Peyer's patch (tissue), 4 donors: ENCODE measurements at regions not wholly inside any gene's neighbourhood (a gene's known extent, or its start where the extent isn't known, plus 50 kb on each side); places are given as distances from the start of the nearest gene placed in this dataset.

ENCODE experiments used
- DNase-seq, 3 donors: peaks; one replicate each; pipeline ENCODE4 v3.0.0-alpha.2; 2017 to 2019
- H3K27ac ChIP-seq, 4 donors: fragments of 200-600 bp; sonication (generic); one replicate each; pipeline ENCODE4 v1.5.1; 2016 to 2019
- H3K27me3 ChIP-seq, 2 donors: fragments of 200-600 bp; sonication (generic); one replicate each; pipeline ENCODE4 v1.5.1; 2019
- H3K36me3 ChIP-seq, 3 donors: fragments of 200-600 bp; sonication (generic); one replicate each; pipeline ENCODE4 v1.5.1; 2016 to 2019
- H3K4me1 ChIP-seq, 4 donors: fragments of 200-600 bp; sonication (generic); one replicate each; pipeline ENCODE4 v1.5.1; 2016 to 2019
- H3K4me3 ChIP-seq, 4 donors: fragments of 200-600 bp; sonication (generic); 1 replicate in 3 of 4; 2 replicates in 1 of 4; pipeline ENCODE4 v1.5.1; 2016 to 2019; ENCODE audit warnings: mild to moderate bottlenecking in 1 of 4
- H3K9me3 ChIP-seq, 4 donors: fragments of 200-600 bp; sonication (generic); one replicate each; pipeline ENCODE4 v1.5.1; 2016 to 2019; ENCODE audit warnings: mild to moderate bottlenecking in 1 of 4
- POLR2A ChIP-seq, 2 donors: fragments of 450-650 bp; IDR thresholded peaks; one replicate each; pipeline ENCODE4 v1.5.1; 2017; ENCODE audit warnings: antibody characterized with exemption in 2 of 2, mild to moderate bottlenecking in 2 of 2, moderate library complexity in 2 of 2
- TF ChIP-seq, protein P1 (sequence below), 6 experiments: fragments of 450-650 bp in 4 of 6; fragments of 200-600 bp in 2 of 6; sonication (generic) in 1 of 6; IDR thresholded peaks; one replicate each; pipeline ENCODE4 v1.5.1; 2017 to 2019; ENCODE audit warnings: antibody characterized with exemption in 6 of 6, mild to moderate bottlenecking in 3 of 6, moderate library complexity in 1 of 6

DNA sequence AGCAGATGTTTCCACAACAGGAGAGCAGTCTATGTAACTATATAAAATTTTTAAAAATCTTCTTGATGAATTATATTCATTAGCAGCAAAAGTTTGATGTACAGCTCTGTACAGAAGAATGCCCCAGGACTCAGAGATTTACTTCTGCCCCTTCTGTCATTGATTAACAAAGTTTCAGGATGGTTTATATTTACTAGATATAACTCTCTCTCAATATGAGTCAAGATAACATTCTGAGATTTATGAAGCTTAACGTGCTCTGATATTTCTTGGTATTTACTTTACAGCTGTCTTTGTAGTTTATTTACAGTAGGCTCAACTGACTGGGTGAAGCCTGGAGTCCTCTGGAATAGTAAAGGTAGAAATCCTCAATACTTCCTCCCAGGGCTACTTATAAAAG lies 93.6 kb upstream of the HNMT start:
- Histone ChIP-seq H3K36me3 (no peaks in the 10 kb centered on the region), H3K27ac (no peak overlapping the region), H3K4me1 (no peaks in the 10 kb centered on the region), H3K9me3 (no peaks in the 10 kb centered on the region), H3K27me3 (no peaks in the 10 kb centered on the region), H3K4me3 (no peak overlapping the region)
- DNase-seq = no peak
- TF ChIP-seq, protein P1, sequence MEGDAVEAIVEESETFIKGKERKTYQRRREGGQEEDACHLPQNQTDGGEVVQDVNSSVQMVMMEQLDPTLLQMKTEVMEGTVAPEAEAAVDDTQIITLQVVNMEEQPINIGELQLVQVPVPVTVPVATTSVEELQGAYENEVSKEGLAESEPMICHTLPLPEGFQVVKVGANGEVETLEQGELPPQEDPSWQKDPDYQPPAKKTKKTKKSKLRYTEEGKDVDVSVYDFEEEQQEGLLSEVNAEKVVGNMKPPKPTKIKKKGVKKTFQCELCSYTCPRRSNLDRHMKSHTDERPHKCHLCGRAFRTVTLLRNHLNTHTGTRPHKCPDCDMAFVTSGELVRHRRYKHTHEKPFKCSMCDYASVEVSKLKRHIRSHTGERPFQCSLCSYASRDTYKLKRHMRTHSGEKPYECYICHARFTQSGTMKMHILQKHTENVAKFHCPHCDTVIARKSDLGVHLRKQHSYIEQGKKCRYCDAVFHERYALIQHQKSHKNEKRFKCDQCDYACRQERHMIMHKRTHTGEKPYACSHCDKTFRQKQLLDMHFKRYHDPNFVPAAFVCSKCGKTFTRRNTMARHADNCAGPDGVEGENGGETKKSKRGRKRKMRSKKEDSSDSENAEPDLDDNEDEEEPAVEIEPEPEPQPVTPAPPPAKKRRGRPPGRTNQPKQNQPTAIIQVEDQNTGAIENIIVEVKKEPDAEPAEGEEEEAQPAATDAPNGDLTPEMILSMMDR (IDR thresholded peaks at IDR 0.05) = no peak
- no peak for TF ChIP-seq POLR2A (IDR thresholded peaks at IDR 0.05)

- TF ChIP-seq, protein P1 (IDR thresholded peaks at IDR 0.05) = no peak
- TF ChIP-seq POLR2A (IDR thresholded peaks at IDR 0.05) = no peak
- no peaks in the 10 kb centered on the region for H3K9me3 ChIP-seq
- no peak for DNase-seq
- H3K4me3 ChIP-seq = no peak overlapping the region
- H3K27ac ChIP-seq = no peak overlapping the region
- no peaks in the 10 kb centered on the region for H3K36me3 ChIP-seq
- no peaks in the 10 kb centered on the region for H3K4me1 ChIP-seq
- H3K27me3 ChIP-seq = no peaks in the 10 kb centered on the region
Observed at GRCh38 chr2:137872577-137872976, 91.7 kb upstream of the HNMT start.

DNA sequence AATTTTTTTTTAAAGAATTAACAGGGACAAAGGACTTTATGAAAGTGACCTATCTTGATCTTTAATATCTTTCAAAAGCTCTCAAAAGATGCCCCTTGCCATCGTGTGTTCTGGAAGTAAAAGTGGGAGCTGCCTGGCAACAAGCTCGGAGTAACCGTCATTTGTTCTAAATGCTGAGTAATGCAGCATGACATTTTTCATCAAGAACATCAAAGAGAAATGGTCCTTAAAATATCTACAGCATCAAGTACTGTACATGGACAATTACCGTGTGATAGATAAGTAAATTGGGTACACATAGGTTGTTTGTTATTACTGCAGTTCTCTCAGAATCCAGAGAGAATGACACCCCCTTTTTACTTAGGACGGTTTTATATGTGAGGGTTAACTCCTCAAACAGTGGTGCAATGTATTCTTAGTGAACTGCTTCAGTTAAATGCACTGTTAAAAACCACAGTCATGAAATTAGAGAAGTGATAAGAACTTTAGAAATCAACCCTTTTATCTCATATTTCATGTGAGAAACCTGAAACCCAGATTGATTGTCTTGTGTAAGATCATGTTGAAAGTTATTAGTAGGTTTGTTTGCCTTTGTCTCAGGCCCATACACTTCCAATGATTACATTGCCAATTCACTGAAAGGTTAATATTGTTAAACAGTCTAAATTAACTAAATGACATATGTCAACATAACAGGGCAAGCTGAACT lies 90.6 kb upstream of the HNMT start:
- H3K4me3 ChIP-seq = no peak overlapping the region
- no peak for DNase-seq
- TF ChIP-seq POLR2A (IDR thresholded peaks at IDR 0.05) = no peak
- TF ChIP-seq, protein P1 (IDR thresholded peaks at IDR 0.05) = no peak
- H3K27me3 ChIP-seq = no peaks in the 10 kb centered on the region
- no peaks in the 10 kb centered on the region for H3K36me3 ChIP-seq
- H3K9me3 ChIP-seq = no peaks in the 10 kb centered on the region
- no peaks in the 10 kb centered on the region for H3K4me1 ChIP-seq
- H3K27ac ChIP-seq = no peak overlapping the region

DNA sequence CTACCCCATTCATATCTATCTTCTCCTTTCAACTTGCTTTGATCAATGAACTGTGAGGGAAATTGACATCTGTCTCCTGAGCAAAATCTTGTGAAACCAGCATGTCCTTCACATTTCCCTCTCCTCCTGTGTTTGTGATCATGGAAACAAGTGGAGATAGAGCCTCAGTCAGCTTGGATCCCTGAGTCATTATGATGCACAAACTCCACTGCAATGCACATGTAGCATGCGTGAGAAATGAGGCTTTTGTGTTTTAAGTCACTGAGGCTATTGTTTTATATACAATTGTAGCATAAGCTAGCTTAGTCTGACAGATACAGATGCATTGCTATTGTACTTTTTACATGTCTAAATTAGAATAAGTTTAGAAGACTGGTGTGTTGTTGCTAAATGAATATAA lies 85.2 kb upstream of the HNMT start:
- no peak for TF ChIP-seq POLR2A (IDR thresholded peaks at IDR 0.05)
- TF ChIP-seq, protein P1 (IDR thresholded peaks at IDR 0.05) = no peak
- Histone ChIP-seq H3K4me1 (no peaks in the 10 kb centered on the region), H3K9me3 (no peaks in the 10 kb centered on the region), H3K27ac (no peak overlapping the region), H3K4me3 (no peak overlapping the region), H3K27me3 (no peaks in the 10 kb centered on the region), H3K36me3 (no peaks in the 10 kb centered on the region)
- no peak for DNase-seq

DNA sequence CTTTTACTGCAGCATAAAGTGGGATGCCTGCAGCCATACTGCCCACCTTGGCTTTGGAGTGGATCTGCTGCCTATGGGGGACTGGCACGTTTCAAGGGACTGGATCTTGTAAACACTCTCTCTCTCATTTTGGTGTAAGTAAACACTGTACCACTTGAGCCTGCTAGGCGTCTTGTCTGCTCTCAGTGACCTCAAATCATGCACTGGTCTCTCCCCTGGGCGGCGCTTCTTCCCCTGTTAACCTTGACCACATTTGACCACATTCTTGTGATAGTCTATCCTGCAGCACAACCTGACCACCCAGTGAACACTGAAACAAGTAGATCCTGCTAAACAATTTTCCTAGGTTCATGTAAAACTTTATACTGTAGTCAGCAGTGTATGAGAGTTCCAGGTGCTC lies 82.6 kb upstream of the HNMT start:
- no peaks in the 10 kb centered on the region for H3K27me3 ChIP-seq
- no peak overlapping the region for H3K27ac ChIP-seq

More for the DNA sequence above, 82.6 kb upstream of the HNMT start:
- H3K36me3 ChIP-seq = no peaks in the 10 kb centered on the region
- H3K9me3 ChIP-seq = no peaks in the 10 kb centered on the region
- no peaks in the 10 kb centered on the region for H3K4me1 ChIP-seq
- H3K4me3 ChIP-seq = no peak overlapping the region
- TF ChIP-seq POLR2A (IDR thresholded peaks at IDR 0.05) = no peak
- TF ChIP-seq, protein P1 (IDR thresholded peaks at IDR 0.05) = no peak
- no peak for DNase-seq
